BE2C (cell line): ENCODE measurements at regions not wholly inside any gene's neighbourhood (a gene's known extent, or its start where the extent isn't known, plus 50 kb on each side); places are given as distances from the start of the nearest gene placed in this dataset.

ENCODE experiments used
- DNase-seq: peaks from one replicate; pipeline ENCODE4 v3.0.0-alpha.2; 2020
- H3K27me3 ChIP-seq: fragments of 250-450 bp; sonication (Bioruptor Pico); 2 replicates; pipeline ENCODE4 v1.5.1; 2020; ENCODE audit warnings: mild to moderate bottlenecking
- H3K36me3 ChIP-seq: fragments of 250-450 bp; sonication (Bioruptor Pico); 2 replicates; pipeline ENCODE4 v1.5.1; 2020; ENCODE audit warnings: mild to moderate bottlenecking
- H3K4me1 ChIP-seq: fragments of 250-450 bp; sonication (Bioruptor Pico); 2 replicates; pipeline ENCODE4 v1.5.1; 2020
- H3K4me3 ChIP-seq: 2 replicates; pipeline ENCODE4 v1.5.1; 2011; ENCODE audit warnings: low read depth, low read length
- H3K9me3 ChIP-seq: fragments of 250-450 bp; sonication (Bioruptor Pico); 2 replicates; pipeline ENCODE4 v1.5.1; 2020
- TF ChIP-seq, protein P1 (sequence below): IDR thresholded peaks from 2 replicates; pipeline ENCODE4 v1.5.1; 2012; ENCODE audit warnings: mild to moderate bottlenecking, low read depth, low read length

DNA sequence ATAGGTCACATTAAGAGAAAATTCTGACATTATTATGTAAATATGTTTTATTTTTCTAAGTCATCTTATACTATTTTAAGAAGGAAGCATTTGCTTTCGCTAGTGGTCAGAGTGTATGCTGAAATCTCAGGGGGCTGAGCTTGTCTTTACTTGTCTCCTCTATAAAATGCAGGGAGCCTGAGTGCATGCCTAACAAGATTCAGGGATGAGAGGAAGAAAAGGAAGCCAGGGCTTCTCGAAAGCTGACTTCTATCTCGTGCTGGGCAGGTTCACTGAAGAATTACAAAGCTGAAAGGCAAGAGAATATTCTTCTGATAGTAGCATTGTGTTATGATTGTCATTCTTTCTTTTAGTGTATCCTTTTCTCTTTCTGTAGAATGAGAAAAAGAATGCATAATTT, 467.4 kb downstream of the SOX11 start:
- no peaks in the 10 kb centered on the region for H3K4me1 ChIP-seq
- H3K9me3 ChIP-seq: no peaks in the 10 kb centered on the region
- DNase-seq: no peak
- H3K36me3 ChIP-seq: no peaks in the 10 kb centered on the region
- no peak overlapping the region for H3K4me3 ChIP-seq
- TF ChIP-seq, protein P1, sequence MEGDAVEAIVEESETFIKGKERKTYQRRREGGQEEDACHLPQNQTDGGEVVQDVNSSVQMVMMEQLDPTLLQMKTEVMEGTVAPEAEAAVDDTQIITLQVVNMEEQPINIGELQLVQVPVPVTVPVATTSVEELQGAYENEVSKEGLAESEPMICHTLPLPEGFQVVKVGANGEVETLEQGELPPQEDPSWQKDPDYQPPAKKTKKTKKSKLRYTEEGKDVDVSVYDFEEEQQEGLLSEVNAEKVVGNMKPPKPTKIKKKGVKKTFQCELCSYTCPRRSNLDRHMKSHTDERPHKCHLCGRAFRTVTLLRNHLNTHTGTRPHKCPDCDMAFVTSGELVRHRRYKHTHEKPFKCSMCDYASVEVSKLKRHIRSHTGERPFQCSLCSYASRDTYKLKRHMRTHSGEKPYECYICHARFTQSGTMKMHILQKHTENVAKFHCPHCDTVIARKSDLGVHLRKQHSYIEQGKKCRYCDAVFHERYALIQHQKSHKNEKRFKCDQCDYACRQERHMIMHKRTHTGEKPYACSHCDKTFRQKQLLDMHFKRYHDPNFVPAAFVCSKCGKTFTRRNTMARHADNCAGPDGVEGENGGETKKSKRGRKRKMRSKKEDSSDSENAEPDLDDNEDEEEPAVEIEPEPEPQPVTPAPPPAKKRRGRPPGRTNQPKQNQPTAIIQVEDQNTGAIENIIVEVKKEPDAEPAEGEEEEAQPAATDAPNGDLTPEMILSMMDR: no peak
- no peaks in the 10 kb centered on the region for H3K27me3 ChIP-seq

DNA sequence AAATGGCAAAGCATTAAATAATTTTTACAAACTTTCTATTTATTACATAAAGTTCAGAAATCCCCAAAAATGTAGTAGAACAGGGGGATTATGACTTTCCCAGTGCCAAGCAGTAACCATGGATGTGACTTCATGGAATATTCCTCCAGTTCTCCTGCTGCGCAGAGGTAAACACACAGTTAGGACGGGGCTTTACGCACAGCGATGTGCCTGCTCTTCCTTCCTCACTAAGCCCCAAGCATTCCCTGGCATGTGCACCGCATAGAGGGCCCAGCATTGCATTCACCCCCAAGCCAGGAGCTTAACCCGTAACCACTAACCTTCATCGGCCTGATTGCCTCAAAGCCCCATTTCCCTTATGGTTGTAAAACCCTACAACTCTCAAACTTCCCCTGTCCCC, 471.7 kb downstream of the SOX11 start:
- TF ChIP-seq, protein P1: no peak
- no peak overlapping the region for H3K4me3 ChIP-seq
- H3K9me3 ChIP-seq: no peaks in the 10 kb centered on the region; the same call in 1 of the 2 replicates
- no peak for DNase-seq
- H3K4me1 ChIP-seq: no peaks in the 10 kb centered on the region
- H3K36me3 ChIP-seq: no peaks in the 10 kb centered on the region
- H3K27me3 ChIP-seq: no peaks in the 10 kb centered on the region

DNA sequence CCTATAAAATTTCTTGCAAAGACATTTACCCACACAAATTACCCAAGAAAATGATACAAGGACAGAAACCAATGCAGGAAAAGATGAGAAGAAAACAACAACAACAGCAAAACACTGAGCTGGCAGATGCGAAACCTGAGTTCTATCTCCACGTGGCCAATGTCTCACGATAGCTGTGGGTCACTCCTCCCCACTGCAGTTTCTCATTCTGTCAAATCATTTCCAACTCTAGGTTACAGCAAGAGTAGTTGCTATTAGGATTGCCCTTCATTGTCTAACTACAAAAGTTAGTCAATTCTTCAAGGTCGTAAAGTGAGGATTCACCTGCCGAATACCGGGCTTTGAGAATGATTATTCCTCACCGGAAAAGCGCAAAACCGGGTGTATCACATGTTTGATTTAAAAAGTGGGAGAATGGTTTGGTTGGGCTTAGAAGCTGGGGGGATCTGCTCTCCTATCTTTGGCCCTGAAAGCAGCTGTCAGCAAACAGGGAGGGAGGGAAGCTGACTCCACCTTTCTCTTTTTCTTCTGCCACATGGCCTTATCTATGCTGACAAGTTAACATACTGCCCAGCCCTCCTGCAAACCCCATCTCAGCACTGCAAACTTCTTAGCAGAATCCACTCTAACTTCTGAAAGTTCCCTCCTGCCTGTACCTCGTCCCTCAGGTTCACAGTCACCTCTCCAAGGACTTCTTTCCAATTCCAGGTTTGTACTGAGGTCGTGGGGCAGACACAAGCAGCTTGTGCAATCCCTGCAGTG, 473.0 kb downstream of the SOX11 start:
- no peak for DNase-seq
- no peaks in the 10 kb centered on the region for H3K36me3 ChIP-seq
- H3K4me3 ChIP-seq: no peak overlapping the region
- H3K4me1 ChIP-seq: no peaks in the 10 kb centered on the region
- no peaks in the 10 kb centered on the region for H3K27me3 ChIP-seq
- H3K9me3 ChIP-seq: no peaks in the 10 kb centered on the region; the same call in 1 of the 2 replicates
- TF ChIP-seq, protein P1: no peak

DNA sequence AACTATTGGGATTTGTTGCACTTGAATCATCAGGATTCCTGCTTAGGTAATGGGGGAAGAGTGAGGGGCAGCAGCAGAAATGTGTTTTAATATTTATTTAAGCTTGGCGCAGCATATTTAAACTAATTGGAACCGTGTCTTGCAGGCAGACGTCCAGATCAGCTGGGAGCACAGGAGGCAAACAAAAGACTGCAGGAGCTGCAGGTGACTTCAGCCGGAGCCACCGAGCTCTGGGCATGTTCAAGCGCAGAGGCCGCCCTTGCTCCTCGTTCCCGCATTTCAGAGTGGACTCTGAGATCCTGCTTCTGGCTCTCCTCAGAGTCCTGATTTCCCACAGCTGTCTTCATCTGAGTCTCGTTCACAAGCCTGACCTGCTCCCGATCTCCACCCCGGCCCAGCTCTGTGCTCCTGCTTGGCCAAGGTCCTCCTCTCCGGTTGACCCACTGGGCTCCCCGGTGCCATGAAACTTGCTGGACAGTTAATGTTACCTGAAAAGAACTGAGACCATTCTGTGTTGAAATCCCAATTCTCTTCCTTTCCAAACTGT, 475.5 kb downstream of the SOX11 start:
- no peak for DNase-seq
- H3K36me3 ChIP-seq: no peaks in the 10 kb centered on the region
- no peaks in the 10 kb centered on the region; the same call in 1 of the 2 replicates for H3K9me3 ChIP-seq
- no peaks in the 10 kb centered on the region for H3K27me3 ChIP-seq
- H3K4me3 ChIP-seq: no peak overlapping the region
- H3K4me1 ChIP-seq: no peaks in the 10 kb centered on the region
- TF ChIP-seq, protein P1: no peak

DNA sequence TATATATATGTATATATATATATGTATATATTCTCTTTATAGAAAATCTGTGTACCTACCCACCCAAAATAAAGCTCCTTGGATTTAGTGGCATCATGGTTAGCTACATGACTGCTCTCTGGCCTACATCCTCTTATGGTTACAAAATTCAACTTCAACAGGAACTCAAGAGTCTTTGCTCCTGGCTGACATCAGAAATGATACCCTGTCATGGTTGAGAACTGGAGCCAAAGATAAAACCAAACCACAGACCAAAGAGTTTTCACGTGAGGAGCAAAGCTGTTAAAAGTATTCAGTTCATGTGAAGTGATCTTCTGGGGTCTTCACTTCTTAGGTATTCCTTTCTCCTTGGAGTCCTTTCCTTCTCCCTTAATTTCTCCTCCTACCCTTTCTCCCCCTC, 476.3 kb downstream of the SOX11 start:
- H3K4me3 ChIP-seq: no peak overlapping the region
- TF ChIP-seq, protein P1: no peak
- DNase-seq: no peak

DNA sequence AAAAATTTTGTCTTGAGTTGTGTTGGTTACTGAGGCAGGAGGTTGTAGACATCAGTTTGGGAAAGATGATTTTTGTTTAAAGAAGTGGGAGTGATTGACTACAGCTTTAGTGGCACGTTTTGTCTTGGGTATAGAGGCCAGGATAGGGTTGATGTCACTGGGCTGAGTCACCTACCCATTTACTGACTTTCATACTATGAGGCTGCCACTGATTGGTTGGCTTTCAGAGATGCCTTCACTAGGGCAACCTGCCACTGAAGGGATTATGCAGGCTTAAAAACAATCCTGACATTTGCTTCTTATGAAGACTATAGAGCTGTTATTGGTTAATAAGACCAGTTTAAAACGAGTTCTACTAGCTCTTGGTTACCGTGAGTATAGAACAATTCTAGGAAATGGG, 479.1 kb downstream of the SOX11 start:
- Histone ChIP-seq H3K27me3 (no peaks in the 10 kb centered on the region), H3K4me1 (no peaks in the 10 kb centered on the region), H3K36me3 (no peaks in the 10 kb centered on the region), H3K9me3 (no peaks in the 10 kb centered on the region; the same call in 1 of the 2 replicates), H3K4me3 (no peak overlapping the region)
- no peak for DNase-seq
- TF ChIP-seq, protein P1: no peak

More for the DNA sequence above, 476.3 kb downstream of the SOX11 start:
- Histone ChIP-seq H3K4me1 (no peaks in the 10 kb centered on the region), H3K27me3 (no peaks in the 10 kb centered on the region), H3K36me3 (no peaks in the 10 kb centered on the region), H3K9me3 (no peaks in the 10 kb centered on the region; the same call in 1 of the 2 replicates)
